GM18951 (cell line): ENCODE measurements at regions not wholly inside any gene's neighbourhood (a gene's known extent, or its start where the extent isn't known, plus 50 kb on each side); places are given as distances from the start of the nearest gene placed in this dataset.
"Not testable (repeated sequence)": the region's sequence is repeated elsewhere in the genome, so short reads cannot be mapped to it uniquely, and the experiment has no call there.

Experiments
- POLR2A ChIP-seq: IDR thresholded peaks from 4 replicates; pipeline ENCODE4 v1.6.1; 2011; ENCODE audit warnings: mild to moderate bottlenecking; ENCODE audit not compliant: insufficient read length, insufficient read depth; ENCODE audit errors: extremely low read depth
- in situ Hi-C: fragments of 300-500 bp; cut with MboI; formaldehyde crosslinking; loops from one replicate; pipeline ENCODE4 v1.12.0; 2022; ENCODE audit warnings: low sequenced_read_pairs, mixed read lengths, inconsistent platforms; ENCODE audit not compliant: unreplicated experiment

- no peak for TF ChIP-seq POLR2A
- in situ Hi-C loops = no loop called here
Measured at GRCh38 chr16:21526923-21527807, 72.2 kb upstream of the METTL9 start.

- in situ Hi-C loops = not testable (repeated sequence)
Measured at GRCh38 chr16:21529060-21529658, 70.2 kb upstream of the METTL9 start.

DNA sequence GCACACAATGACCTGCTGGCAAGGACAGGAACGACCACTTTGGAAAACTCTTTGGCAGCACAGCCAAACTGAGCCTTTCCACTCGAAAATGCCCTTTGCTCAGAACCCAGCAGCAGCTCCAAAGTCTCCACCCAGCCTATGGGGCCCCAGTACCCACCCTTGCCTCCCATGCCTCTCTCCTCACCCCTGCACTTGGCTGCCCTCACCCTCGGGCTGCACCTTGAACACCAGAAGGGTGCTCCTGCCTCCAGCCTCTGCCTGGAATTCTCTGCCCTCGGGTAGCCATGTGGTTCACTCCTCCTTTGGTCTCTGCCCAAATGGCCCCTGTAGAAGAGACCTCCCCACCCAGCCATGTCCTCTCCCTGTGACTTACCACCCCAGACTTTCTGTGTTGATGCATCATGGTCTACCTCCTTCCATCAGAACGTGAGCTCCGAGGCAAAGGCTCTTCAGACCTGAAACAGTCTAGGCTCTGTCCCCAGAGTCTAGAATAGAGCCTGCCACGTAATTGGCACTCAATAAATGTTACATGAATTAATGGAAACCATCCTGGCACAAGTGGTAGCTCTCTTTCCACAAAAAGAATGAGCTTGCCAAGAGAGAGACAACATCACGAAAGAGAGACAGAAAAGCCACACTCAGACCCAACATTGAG is 68.5 kb upstream of the METTL9 start:
- in situ Hi-C loops = not testable (repeated sequence)

DNA sequence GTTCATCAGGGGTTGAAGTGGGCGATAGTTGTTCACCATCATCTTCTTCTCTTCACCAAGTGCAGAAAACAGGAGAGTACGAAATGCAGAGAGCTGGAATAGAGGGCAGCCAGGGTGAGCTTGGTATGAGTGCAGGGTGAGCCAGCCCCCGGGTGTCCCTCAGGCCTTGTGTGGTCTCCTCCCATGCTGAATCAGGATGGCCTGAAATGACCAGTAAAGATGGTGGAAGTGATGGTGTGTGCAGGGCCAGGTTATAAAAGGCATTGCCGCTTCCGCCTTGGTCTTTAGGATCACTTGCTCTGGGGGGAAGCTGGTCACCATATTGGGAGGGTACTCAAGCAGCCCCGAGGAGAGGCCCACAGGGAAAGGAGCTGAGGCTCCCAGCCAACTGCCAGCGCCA is 66.4 kb upstream of the METTL9 start:
- in situ Hi-C loops = not testable (repeated sequence)

DNA sequence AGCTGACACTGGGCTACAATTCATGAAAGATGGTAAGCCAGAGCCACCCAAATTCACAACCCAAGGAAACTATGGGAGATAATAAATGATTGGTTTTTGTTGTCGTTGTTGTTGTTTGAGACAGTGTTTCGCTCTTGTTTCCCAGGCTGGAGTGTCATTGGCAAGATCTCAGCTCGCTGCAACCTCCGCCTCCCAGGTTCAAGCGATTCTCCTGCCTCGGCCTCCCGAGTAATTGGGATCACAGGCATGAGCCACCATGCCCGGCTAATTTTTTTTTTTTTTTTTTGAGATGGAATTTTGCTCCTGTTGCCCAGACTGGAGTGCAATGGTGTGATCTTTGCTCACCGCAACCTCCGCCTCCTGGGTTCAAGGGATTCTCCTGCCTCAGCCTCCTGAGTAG is 65.9 kb upstream of the METTL9 start:
- in situ Hi-C loops = not testable (repeated sequence)

DNA sequence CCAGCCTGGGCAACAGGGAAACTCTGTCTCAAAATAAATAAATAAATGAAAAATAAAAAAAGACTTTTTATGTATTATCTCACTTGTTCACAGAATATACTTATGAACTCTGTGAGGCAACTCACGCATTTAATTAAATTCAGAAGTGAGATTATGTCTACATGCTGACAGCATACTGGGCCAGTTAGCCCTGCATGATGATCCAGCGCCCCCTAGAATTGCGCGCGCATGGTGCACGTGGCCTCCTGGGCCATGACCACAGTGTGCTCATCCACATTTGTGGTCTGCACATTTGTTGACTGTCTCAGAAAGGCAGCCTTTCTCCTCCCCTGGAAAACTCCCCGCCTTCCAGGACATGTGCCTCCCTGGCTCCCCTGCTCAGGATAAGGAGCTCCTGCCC is 64.8 kb upstream of the METTL9 start:
- in situ Hi-C loops = not testable (repeated sequence)

GRCh38 chr16:21535201-21535600 is 64.2 kb upstream of the METTL9 start:
- in situ Hi-C loops = not testable (repeated sequence)

- in situ Hi-C loops = not testable (repeated sequence)
Measured at GRCh38 chr16:21536740-21537139, 62.6 kb upstream of the METTL9 start.

GRCh38 chr16:21537598-21537997 is 61.8 kb upstream of the METTL9 start:
- in situ Hi-C loops = not testable (repeated sequence)

GRCh38 chr16:21539107-21539618 is 60.2 kb upstream of the METTL9 start:
- in situ Hi-C loops = not testable (repeated sequence)

- in situ Hi-C loops = not testable (repeated sequence)
Measured at GRCh38 chr16:21540770-21541433, 58.5 kb upstream of the METTL9 start.

GRCh38 chr16:21541611-21542051 is 57.7 kb upstream of the METTL9 start:
- in situ Hi-C loops = not testable (repeated sequence)

GRCh38 chr16:21542075-21542474 is 57.3 kb upstream of the METTL9 start:
- in situ Hi-C loops = not testable (repeated sequence)

GRCh38 chr16:21542491-21543124 is 56.8 kb upstream of the METTL9 start:
- in situ Hi-C loops = not testable (repeated sequence)

GRCh38 chr16:21543151-21543836 is 56.1 kb upstream of the METTL9 start:
- in situ Hi-C loops = not testable (repeated sequence)

- in situ Hi-C loops = not testable (repeated sequence)
Measured at GRCh38 chr16:21545664-21546326, 53.6 kb upstream of the METTL9 start.

GRCh38 chr16:21549396-21549795 is 50.0 kb upstream of the METTL9 start:
- in situ Hi-C loops = not testable (repeated sequence)
